Karpas-422 (cell line): ENCODE measurements at regions not wholly inside any gene's neighbourhood (a gene's known extent, or its start where the extent isn't known, plus 50 kb on each side); places are given as distances from the start of the nearest gene placed in this dataset.
"Not testable (repeated sequence)": the region's sequence is repeated elsewhere in the genome, so short reads cannot be mapped to it uniquely, and the experiment has no call there.

Experiments
- DNase-seq: peaks from one replicate; pipeline ENCODE4 v3.0.0-alpha.2; 2015
- H2AFZ ChIP-seq: fragments of 200-600 bp; sonication (generic); 2 replicates; pipeline ENCODE4 v1.6.1; 2014; ENCODE audit warnings: antibody characterized with exemption, low read length, mixed read lengths
- H3K27ac ChIP-seq: fragments of 200-600 bp; sonication (generic); 2 replicates; pipeline ENCODE4 v1.5.1; 2014; ENCODE audit warnings: mild to moderate bottlenecking, low read length, moderate library complexity
- H3K27me3 ChIP-seq: fragments of 200-600 bp; sonication (generic); 2 replicates; pipeline ENCODE4 v1.6.1; 2014; ENCODE audit warnings: low read length, mixed read lengths
- H3K36me3 ChIP-seq: fragments of 200-600 bp; sonication (generic); 2 replicates; pipeline ENCODE4 v1.6.1; 2014; ENCODE audit warnings: low read length, mixed read lengths; ENCODE audit not compliant: insufficient read depth
- H3K4me1 ChIP-seq: fragments of 200-600 bp; sonication (generic); 2 replicates; pipeline ENCODE4 v1.6.1; 2014; ENCODE audit warnings: mild to moderate bottlenecking, low read length, mixed read lengths
- H3K4me2 ChIP-seq: fragments of 200-600 bp; sonication (generic); 2 replicates; pipeline ENCODE4 v1.6.1; 2014; ENCODE audit warnings: low read length, low read depth, mild to moderate bottlenecking; ENCODE audit not compliant: poor library complexity, severe bottlenecking
- H3K4me3 ChIP-seq: fragments of 200-600 bp; sonication (generic); 2 replicates; pipeline ENCODE4 v1.5.1; 2014; ENCODE audit warnings: mild to moderate bottlenecking, antibody characterized with exemption, low read length, mixed read lengths
- H3K79me2 ChIP-seq: fragments of 200-600 bp; sonication (generic); 2 replicates; pipeline ENCODE4 v1.6.1; 2014; ENCODE audit warnings: mild to moderate bottlenecking, low read length, mixed read lengths
- H3K9ac ChIP-seq: fragments of 200-600 bp; sonication (generic); 2 replicates; pipeline ENCODE4 v1.6.0; 2014; ENCODE audit warnings: low read length
- H3K9me2 ChIP-seq: fragments of 200-600 bp; sonication (generic), shearing (Covaris generic); replicated peaks from 2 replicates; pipeline ENCODE4 v1.6.0; 2014; ENCODE audit warnings: mild to moderate bottlenecking, low read length, moderate library complexity; ENCODE audit not compliant: insufficient read depth
- H3K9me3 ChIP-seq: fragments of 300-700, 200-600 bp; sonication (generic); 2 replicates; pipeline ENCODE4 v1.6.1; 2014; ENCODE audit warnings: low read length, mixed read lengths
- H4K20me1 ChIP-seq: fragments of 200-600 bp; sonication (generic); 2 replicates; pipeline ENCODE4 v1.6.1; 2014; ENCODE audit warnings: mild to moderate bottlenecking, antibody characterized with exemption, low read length, low read depth; ENCODE audit not compliant: insufficient read depth

GRCh38 chr2:111545723-111546431 is 338.1 kb downstream of the ANAPC1 start:
- not testable (repeated sequence) for H3K9ac ChIP-seq, H3K27me3 ChIP-seq, H3K9me2 ChIP-seq, H3K36me3 ChIP-seq, H3K9me3 ChIP-seq, H4K20me1 ChIP-seq, DNase-seq, H3K79me2 ChIP-seq, H2AFZ ChIP-seq
- Histone ChIP-seq H3K27ac (peak overlapping the region; percentile 62; the same call in 1 of the 2 replicates), H3K4me2 (peak overlapping the region; percentile 61), H3K4me3 (peak overlapping the region; percentile 40; the same call in 1 of the 2 replicates), H3K4me1 (peaks cover 18% of the 10 kb centered on the region)

- H3K36me3 ChIP-seq, H3K9ac ChIP-seq: not testable (repeated sequence)
- peak; percentile 49 for DNase-seq
Measured at GRCh38 chr2:111546578-111546977, 337.4 kb downstream of the ANAPC1 start.

GRCh38 chr2:111549174-111549573 is 334.8 kb downstream of the ANAPC1 start:
- H3K79me2 ChIP-seq, H3K4me2 ChIP-seq, H4K20me1 ChIP-seq, H3K27ac ChIP-seq, H2AFZ ChIP-seq, H3K36me3 ChIP-seq, H3K9me2 ChIP-seq, H3K9ac ChIP-seq, H3K9me3 ChIP-seq, H3K4me3 ChIP-seq, DNase-seq, H3K27me3 ChIP-seq: not testable (repeated sequence)
- H3K4me1 ChIP-seq, result peaks cover 18% of the 10 kb centered on the region

More at GRCh38 chr2:111546578-111546977, 337.4 kb downstream of the ANAPC1 start:
- H4K20me1 ChIP-seq, H3K9me3 ChIP-seq, H3K27me3 ChIP-seq, H3K79me2 ChIP-seq, H3K9me2 ChIP-seq, H2AFZ ChIP-seq: not testable (repeated sequence)
- Histone ChIP-seq H3K4me3 (peak overlapping the region; percentile 40; the same call in 1 of the 2 replicates), H3K4me1 (peaks cover 18% of the 10 kb centered on the region), H3K4me2 (peak overlapping the region; percentile 61), H3K27ac (peak overlapping the region; percentile 62)

GRCh38 chr2:111551428-111551827 is 332.6 kb downstream of the ANAPC1 start:
- not testable (repeated sequence) for H2AFZ ChIP-seq, DNase-seq, H3K9me3 ChIP-seq, H3K27ac ChIP-seq, H3K27me3 ChIP-seq, H3K4me2 ChIP-seq, H3K4me3 ChIP-seq, H4K20me1 ChIP-seq, H3K79me2 ChIP-seq, H3K36me3 ChIP-seq, H3K9ac ChIP-seq, H3K9me2 ChIP-seq
- peaks cover 15% of the 10 kb centered on the region for H3K4me1 ChIP-seq

GRCh38 chr2:111552625-111553024 is 331.4 kb downstream of the ANAPC1 start:
- H3K79me2 ChIP-seq, DNase-seq, H3K36me3 ChIP-seq, H4K20me1 ChIP-seq, H3K4me1 ChIP-seq, H2AFZ ChIP-seq, H3K4me3 ChIP-seq, H3K9me3 ChIP-seq, H3K9me2 ChIP-seq, H3K9ac ChIP-seq, H3K4me2 ChIP-seq, H3K27ac ChIP-seq, H3K27me3 ChIP-seq: not testable (repeated sequence)

GRCh38 chr2:111559301-111559700 is 324.7 kb downstream of the ANAPC1 start:
- H2AFZ ChIP-seq, H3K4me1 ChIP-seq, DNase-seq, H4K20me1 ChIP-seq, H3K4me2 ChIP-seq, H3K27ac ChIP-seq, H3K79me2 ChIP-seq, H3K36me3 ChIP-seq, H3K9me2 ChIP-seq, H3K27me3 ChIP-seq, H3K4me3 ChIP-seq, H3K9me3 ChIP-seq, H3K9ac ChIP-seq: not testable (repeated sequence)

GRCh38 chr2:111559814-111560213 is 324.2 kb downstream of the ANAPC1 start:
- H4K20me1 ChIP-seq, H3K4me1 ChIP-seq, H3K4me2 ChIP-seq, H3K27me3 ChIP-seq, H3K79me2 ChIP-seq, H3K27ac ChIP-seq, H3K9me2 ChIP-seq, H3K9me3 ChIP-seq, H3K4me3 ChIP-seq, DNase-seq, H2AFZ ChIP-seq, H3K9ac ChIP-seq, H3K36me3 ChIP-seq: not testable (repeated sequence)

GRCh38 chr2:111566068-111566467 is 317.9 kb downstream of the ANAPC1 start:
- not testable (repeated sequence) for H2AFZ ChIP-seq, H3K9me2 ChIP-seq, H3K4me1 ChIP-seq, H3K4me3 ChIP-seq, H3K27ac ChIP-seq, H3K4me2 ChIP-seq, H4K20me1 ChIP-seq, H3K27me3 ChIP-seq, H3K79me2 ChIP-seq, H3K36me3 ChIP-seq, DNase-seq, H3K9me3 ChIP-seq, H3K9ac ChIP-seq

- not testable (repeated sequence) for H3K9me3 ChIP-seq
Measured at GRCh38 chr2:111567233-111567632, 316.8 kb downstream of the ANAPC1 start.

More at GRCh38 chr2:111567233-111567632, 316.8 kb downstream of the ANAPC1 start:
- not testable (repeated sequence) for H3K9me2 ChIP-seq, H3K9ac ChIP-seq, DNase-seq, H3K4me1 ChIP-seq, H2AFZ ChIP-seq, H3K27ac ChIP-seq, H3K4me2 ChIP-seq, H3K27me3 ChIP-seq, H3K4me3 ChIP-seq, H3K36me3 ChIP-seq, H4K20me1 ChIP-seq, H3K79me2 ChIP-seq
